HEK293 (cell line): ENCODE measurements at regions not wholly inside any gene's neighbourhood (a gene's known extent, or its start where the extent isn't known, plus 50 kb on each side); places are given as distances from the start of the nearest gene placed in this dataset.

Experiments used
- CTCF ChIA-PET: fragments of 350-600 bp; formaldehyde crosslinking; extraction: SDS; loops from one replicate; lab custom pipeline; 2021; ENCODE audit warnings: antibody characterized with exemption; lab: Yijun Ruan, JAX
- POLR2A ChIA-PET: fragments of 300-600 bp; formaldehyde crosslinking; extraction: SDS; loops from one replicate; lab custom pipeline; 2020; ENCODE audit warnings: antibody characterized with exemption, inconsistent platforms; lab: Yijun Ruan, JAX
- H3K27ac ChIP-seq: fragments of 200-500 bp; sonication (Bioruptor generic); 2 replicates; pipeline ENCODE4 v1.5.1; 2014; ENCODE audit warnings: low read depth, low read length, control low read depth, inconsistent platforms; ENCODE audit errors: extremely low read depth
- H3K36me3 ChIP-seq, 2 experiments: fragments of 200-500 bp in 1 of 2; sonication (Bioruptor generic) in 1 of 2; 1 replicate in 1 of 2; 2 replicates in 1 of 2; pipeline ENCODE4 v1.5.1; 2014 to 2017; ENCODE audit warnings: inconsistent platforms in 2 of 2, low read length in 2 of 2; ENCODE audit not compliant: control insufficient read depth in 2 of 2, insufficient read depth in 1 of 2
- H3K4me1 ChIP-seq: fragments of 200-500 bp; sonication (Bioruptor generic); 2 replicates; pipeline ENCODE4 v1.5.1; 2014; ENCODE audit warnings: mild to moderate bottlenecking, low read length, inconsistent platforms; ENCODE audit not compliant: control insufficient read depth, insufficient read depth
- H3K4me3 ChIP-seq: 2 replicates; pipeline ENCODE4 v1.5.1; 2011; ENCODE audit warnings: low read depth, mild to moderate bottlenecking, control low read depth, low read length, moderate library complexity
- H3K9me3 ChIP-seq: fragments of 200-500 bp; sonication (Bioruptor generic); 2 replicates; pipeline ENCODE4 v1.5.1; 2014; ENCODE audit warnings: low read depth, low read length, inconsistent platforms; ENCODE audit not compliant: control insufficient read depth, insufficient read depth
- ZBTB7A ChIP-seq: fragments of 450-650 bp; formaldehyde crosslinking; IDR thresholded peaks from 2 replicates; pipeline ENCODE4 v1.5.1; 2016; ENCODE audit warnings: low read depth, missing biosample characterization, missing genetic modification characterization
- ZNF175 ChIP-seq: fragments of 450-650 bp; formaldehyde crosslinking; IDR thresholded peaks from 2 replicates; pipeline ENCODE4 v1.5.1; 2016; ENCODE audit warnings: missing biosample characterization, missing genetic modification characterization
- ZNF529 ChIP-seq: fragments of 450-650 bp; formaldehyde crosslinking; IDR thresholded peaks from 2 replicates; pipeline ENCODE4 v1.5.1; 2017; ENCODE audit warnings: missing genetic modification characterization, missing biosample characterization; ENCODE audit not compliant: insufficient replicate concordance
- ZNF610 ChIP-seq: fragments of 450-650 bp; formaldehyde crosslinking; IDR thresholded peaks from 2 replicates; pipeline ENCODE4 v1.5.1; 2016; ENCODE audit warnings: missing biosample characterization, missing genetic modification characterization, borderline replicate concordance
- ZNF664 ChIP-seq: fragments of 450-650 bp; formaldehyde crosslinking; IDR thresholded peaks from 2 replicates; pipeline ENCODE4 v1.5.1; 2016; ENCODE audit warnings: missing biosample characterization, missing genetic modification characterization
- ZNF777 ChIP-seq: fragments of 450-650 bp; formaldehyde crosslinking; IDR thresholded peaks from 2 replicates; pipeline ENCODE4 v1.5.1; 2017; ENCODE audit warnings: missing biosample characterization, missing genetic modification characterization, borderline replicate concordance
- TF ChIP-seq, protein P1 (sequence below): fragments of 450-650 bp; formaldehyde crosslinking; IDR thresholded peaks from 2 replicates; pipeline ENCODE4 v1.5.1; 2016; ENCODE audit warnings: missing biosample characterization, missing genetic modification characterization, borderline replicate concordance
- TF ChIP-seq, protein P2 (sequence below): fragments of 450-650 bp; formaldehyde crosslinking; IDR thresholded peaks from 2 replicates; pipeline ENCODE4 v1.5.1; 2016; ENCODE audit warnings: missing biosample characterization, missing genetic modification characterization
- TF ChIP-seq, protein P3 (sequence below): fragments of 450-650 bp; formaldehyde crosslinking; IDR thresholded peaks from 2 replicates; pipeline ENCODE4 v1.5.1; 2017; ENCODE audit warnings: missing biosample characterization, missing genetic modification characterization
- TF ChIP-seq, protein P4 (sequence below): fragments of 450-650 bp; IDR thresholded peaks from 2 replicates; pipeline ENCODE4 v1.5.1; 2018; ENCODE audit warnings: missing biosample characterization, mild to moderate bottlenecking, missing genetic modification characterization
- TF ChIP-seq, protein P5 (sequence below): fragments of 450-650 bp; formaldehyde crosslinking; IDR thresholded peaks from 2 replicates; pipeline ENCODE4 v1.5.1; 2016; ENCODE audit warnings: missing biosample characterization, missing genetic modification characterization

DNA sequence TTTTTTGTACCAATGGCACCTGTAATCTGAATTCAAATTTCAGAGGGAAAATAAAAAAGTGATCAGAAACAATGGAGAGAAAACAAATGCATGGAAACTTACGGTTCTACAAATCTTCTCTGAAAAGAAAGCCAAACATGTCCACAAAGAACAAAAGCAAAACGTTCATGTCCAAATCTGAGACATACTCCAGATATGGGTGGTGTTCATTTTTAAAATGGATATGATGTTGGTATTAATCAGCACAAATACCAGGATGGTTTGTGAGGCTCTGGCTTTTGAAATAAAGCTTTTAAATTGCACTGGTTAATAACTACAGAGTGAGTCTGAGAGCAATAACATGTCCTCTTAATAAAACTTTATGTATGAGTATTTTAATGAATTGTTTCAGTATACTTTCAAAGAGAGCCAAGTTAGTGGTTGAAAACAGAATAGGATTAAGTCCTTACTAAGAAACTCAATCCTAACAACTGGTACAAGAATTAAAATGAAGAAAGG, 366.4 kb downstream of the INHBA start:
- Histone ChIP-seq H3K9me3 (no peaks in the 10 kb centered on the region), H3K27ac (no peak overlapping the region), H3K36me3 (no peaks in the 10 kb centered on the region), H3K4me3 (no peak overlapping the region), H3K4me1 (0 out of 2 replicates have a peak, but pooled peaks cover 4% of the 10 kb centered on the region)
- ChIA-PET POLR2A (no interaction called here), CTCF (no interaction called here)
- TF ChIP-seq ZNF664 (tag by site-specific recombination) (no peak), ZBTB7A (no peak), ZNF175 (tag by site-specific recombination) (no peak), ZNF610 (no peak)
- TF ChIP-seq, protein P1, sequence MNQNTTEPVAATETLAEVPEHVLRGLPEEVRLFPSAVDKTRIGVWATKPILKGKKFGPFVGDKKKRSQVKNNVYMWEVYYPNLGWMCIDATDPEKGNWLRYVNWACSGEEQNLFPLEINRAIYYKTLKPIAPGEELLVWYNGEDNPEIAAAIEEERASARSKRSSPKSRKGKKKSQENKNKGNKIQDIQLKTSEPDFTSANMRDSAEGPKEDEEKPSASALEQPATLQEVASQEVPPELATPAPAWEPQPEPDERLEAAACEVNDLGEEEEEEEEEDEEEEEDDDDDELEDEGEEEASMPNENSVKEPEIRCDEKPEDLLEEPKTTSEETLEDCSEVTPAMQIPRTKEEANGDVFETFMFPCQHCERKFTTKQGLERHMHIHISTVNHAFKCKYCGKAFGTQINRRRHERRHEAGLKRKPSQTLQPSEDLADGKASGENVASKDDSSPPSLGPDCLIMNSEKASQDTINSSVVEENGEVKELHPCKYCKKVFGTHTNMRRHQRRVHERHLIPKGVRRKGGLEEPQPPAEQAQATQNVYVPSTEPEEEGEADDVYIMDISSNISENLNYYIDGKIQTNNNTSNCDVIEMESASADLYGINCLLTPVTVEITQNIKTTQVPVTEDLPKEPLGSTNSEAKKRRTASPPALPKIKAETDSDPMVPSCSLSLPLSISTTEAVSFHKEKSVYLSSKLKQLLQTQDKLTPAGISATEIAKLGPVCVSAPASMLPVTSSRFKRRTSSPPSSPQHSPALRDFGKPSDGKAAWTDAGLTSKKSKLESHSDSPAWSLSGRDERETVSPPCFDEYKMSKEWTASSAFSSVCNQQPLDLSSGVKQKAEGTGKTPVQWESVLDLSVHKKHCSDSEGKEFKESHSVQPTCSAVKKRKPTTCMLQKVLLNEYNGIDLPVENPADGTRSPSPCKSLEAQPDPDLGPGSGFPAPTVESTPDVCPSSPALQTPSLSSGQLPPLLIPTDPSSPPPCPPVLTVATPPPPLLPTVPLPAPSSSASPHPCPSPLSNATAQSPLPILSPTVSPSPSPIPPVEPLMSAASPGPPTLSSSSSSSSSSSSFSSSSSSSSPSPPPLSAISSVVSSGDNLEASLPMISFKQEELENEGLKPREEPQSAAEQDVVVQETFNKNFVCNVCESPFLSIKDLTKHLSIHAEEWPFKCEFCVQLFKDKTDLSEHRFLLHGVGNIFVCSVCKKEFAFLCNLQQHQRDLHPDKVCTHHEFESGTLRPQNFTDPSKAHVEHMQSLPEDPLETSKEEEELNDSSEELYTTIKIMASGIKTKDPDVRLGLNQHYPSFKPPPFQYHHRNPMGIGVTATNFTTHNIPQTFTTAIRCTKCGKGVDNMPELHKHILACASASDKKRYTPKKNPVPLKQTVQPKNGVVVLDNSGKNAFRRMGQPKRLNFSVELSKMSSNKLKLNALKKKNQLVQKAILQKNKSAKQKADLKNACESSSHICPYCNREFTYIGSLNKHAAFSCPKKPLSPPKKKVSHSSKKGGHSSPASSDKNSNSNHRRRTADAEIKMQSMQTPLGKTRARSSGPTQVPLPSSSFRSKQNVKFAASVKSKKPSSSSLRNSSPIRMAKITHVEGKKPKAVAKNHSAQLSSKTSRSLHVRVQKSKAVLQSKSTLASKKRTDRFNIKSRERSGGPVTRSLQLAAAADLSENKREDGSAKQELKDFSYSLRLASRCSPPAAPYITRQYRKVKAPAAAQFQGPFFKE (tag by site-specific recombination): no peak
- TF ChIP-seq, protein P2, sequence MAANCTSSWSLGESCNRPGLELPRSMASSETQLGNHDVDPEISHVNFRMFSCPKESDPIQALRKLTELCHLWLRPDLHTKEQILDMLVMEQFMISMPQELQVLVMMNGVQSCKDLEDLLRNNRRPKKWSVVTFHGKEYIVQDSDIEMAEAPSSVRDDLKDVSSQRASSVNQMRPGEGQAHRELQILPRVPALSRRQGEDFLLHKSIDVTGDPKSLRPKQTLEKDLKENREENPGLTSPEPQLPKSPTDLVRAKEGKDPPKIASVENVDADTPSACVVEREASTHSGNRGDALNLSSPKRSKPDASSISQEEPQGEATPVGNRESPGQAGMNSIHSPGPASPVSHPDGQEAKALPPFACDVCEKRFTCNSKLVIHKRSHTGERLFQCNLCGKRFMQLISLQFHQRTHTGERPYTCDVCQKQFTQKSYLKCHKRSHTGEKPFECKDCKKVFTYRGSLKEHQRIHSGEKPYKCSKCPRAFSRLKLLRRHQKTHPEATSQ (tag by site-specific recombination): no peak

DNA sequence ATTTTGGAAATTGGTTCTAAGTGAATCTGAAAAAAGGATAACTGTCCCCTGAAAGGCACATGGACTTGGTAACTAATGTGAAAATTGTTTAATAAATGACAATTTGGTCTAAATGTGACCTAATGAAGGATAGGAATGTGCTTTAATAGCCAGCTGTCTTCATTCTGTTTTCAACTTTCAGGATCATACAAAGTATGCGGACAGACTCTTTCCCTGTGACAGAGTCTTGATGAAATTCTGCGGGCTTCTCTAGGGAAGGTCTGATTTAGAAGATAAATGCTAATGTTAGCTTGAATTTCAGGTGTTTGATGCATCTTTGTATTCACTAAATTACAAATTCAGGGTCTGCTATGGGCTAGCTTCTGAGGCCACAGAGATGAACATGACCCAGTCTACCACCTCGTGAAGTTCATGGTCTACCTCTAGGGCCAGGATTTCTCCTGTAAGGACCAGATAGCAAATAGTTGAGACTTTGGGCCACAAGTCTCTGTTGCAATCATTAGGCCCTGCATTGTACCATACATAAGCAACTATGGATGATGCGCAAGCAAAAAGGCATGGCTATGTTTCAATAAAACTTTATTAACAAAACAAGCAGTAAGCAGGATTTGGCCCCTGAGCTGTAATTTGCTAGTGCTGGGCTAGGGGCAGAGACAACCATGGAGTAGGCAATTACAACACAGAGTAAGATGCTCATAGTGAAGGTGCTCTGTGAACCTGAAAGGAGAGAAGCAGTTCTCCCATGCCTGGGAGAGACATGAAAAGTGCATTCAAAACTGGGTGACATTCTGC, 368.6 kb downstream of the INHBA start:
- ChIA-PET CTCF (no interaction called here), POLR2A (no interaction called here)
- Histone ChIP-seq H3K4me3 (no peak overlapping the region), H3K9me3 (no peaks in the 10 kb centered on the region), H3K36me3 (no peaks in the 10 kb centered on the region), H3K27ac (no peak overlapping the region), H3K4me1 (0 out of 2 replicates have a peak, but pooled peaks cover 4% of the 10 kb centered on the region)
- TF ChIP-seq, protein P3, sequence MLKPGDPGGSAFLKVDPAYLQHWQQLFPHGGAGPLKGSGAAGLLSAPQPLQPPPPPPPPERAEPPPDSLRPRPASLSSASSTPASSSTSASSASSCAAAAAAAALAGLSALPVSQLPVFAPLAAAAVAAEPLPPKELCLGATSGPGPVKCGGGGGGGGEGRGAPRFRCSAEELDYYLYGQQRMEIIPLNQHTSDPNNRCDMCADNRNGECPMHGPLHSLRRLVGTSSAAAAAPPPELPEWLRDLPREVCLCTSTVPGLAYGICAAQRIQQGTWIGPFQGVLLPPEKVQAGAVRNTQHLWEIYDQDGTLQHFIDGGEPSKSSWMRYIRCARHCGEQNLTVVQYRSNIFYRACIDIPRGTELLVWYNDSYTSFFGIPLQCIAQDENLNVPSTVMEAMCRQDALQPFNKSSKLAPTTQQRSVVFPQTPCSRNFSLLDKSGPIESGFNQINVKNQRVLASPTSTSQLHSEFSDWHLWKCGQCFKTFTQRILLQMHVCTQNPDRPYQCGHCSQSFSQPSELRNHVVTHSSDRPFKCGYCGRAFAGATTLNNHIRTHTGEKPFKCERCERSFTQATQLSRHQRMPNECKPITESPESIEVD (tag by site-specific recombination): no peak
- TF ChIP-seq, protein P4, sequence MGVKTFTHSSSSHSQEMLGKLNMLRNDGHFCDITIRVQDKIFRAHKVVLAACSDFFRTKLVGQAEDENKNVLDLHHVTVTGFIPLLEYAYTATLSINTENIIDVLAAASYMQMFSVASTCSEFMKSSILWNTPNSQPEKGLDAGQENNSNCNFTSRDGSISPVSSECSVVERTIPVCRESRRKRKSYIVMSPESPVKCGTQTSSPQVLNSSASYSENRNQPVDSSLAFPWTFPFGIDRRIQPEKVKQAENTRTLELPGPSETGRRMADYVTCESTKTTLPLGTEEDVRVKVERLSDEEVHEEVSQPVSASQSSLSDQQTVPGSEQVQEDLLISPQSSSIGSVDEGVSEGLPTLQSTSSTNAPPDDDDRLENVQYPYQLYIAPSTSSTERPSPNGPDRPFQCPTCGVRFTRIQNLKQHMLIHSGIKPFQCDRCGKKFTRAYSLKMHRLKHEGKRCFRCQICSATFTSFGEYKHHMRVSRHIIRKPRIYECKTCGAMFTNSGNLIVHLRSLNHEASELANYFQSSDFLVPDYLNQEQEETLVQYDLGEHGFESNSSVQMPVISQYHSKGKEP (tag by site-specific recombination): no peak
- TF ChIP-seq, protein P5, sequence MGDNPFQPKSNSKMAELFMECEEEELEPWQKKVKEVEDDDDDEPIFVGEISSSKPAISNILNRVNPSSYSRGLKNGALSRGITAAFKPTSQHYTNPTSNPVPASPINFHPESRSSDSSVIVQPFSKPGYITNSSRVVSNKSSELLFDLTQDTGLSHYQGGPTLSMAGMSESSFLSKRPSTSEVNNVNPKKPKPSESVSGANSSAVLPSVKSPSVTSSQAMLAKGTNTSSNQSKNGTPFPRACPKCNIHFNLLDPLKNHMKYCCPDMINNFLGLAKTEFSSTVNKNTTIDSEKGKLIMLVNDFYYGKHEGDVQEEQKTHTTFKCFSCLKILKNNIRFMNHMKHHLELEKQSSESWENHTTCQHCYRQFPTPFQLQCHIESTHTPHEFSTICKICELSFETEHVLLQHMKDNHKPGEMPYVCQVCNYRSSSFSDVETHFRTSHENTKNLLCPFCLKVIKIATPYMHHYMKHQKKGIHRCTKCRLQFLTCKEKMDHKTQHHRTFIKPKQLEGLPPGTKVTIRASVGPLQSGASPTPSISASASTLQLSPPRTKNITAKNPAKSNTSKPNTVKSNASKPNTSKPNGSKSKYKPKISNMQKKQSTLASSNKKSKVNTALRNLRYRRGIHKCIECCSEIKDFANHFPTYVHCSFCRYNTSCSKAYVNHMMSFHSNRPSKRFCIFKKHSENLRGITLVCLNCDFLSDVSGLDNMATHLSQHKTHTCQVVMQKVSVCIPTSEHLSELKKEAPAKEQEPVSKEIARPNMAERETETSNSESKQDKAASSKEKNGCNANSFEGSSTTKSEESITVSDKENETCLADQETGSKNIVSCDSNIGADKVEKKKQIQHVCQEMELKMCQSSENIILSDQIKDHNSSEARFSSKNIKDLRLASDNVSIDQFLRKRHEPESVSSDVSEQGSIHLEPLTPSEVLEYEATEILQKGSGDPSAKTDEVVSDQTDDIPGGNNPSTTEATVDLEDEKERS (tag by site-specific recombination): no peak
- TF ChIP-seq ZNF529 (tag by site-specific recombination): no peak
- no peak for TF ChIP-seq ZNF777 (tag by site-specific recombination)
